ENCODE measurements at regions not wholly inside any gene's neighbourhood (a gene's known extent, or its start where the extent isn't known, plus 50 kb on each side); places are given as distances from the start of the nearest gene placed in this dataset.

- ATAC-seq, result no peak
- TF ChIP-seq CTCF (IDR thresholded peaks at IDR 0.05), result no peak
- no peaks in the 10 kb centered on the region for H3K9me3 ChIP-seq
- H3K4me1 ChIP-seq, result no peaks in the 10 kb centered on the region
- H3K27me3 ChIP-seq, result no peaks in the 10 kb centered on the region
- no peak for DNase-seq
- no peak overlapping the region for H3K4me3 ChIP-seq
- no peak overlapping the region for H3K27ac ChIP-seq
- no peaks in the 10 kb centered on the region for H3K36me3 ChIP-seq
- intact Hi-C loops (cut with DNase I), result no loop called here
These were observed 410.3 kb downstream of the PID1 start for GRCh38 chr2:228860601-228861285.

- no peak for DNase-seq
- H3K27ac ChIP-seq, result no peak overlapping the region
- no peaks in the 10 kb centered on the region for H3K36me3 ChIP-seq
- no peaks in the 10 kb centered on the region for H3K4me1 ChIP-seq
- ATAC-seq, result no peak
- H3K27me3 ChIP-seq, result no peaks in the 10 kb centered on the region
- intact Hi-C loops (cut with DNase I), result no loop called here
- TF ChIP-seq CTCF (IDR thresholded peaks at IDR 0.05), result no peak
- H3K4me3 ChIP-seq, result no peak overlapping the region
- no peaks in the 10 kb centered on the region for H3K9me3 ChIP-seq
These were observed 417.9 kb downstream of the PID1 start for GRCh38 chr2:228853151-228853550.

- Histone ChIP-seq H3K27ac (no peak overlapping the region), H3K36me3 (no peaks in the 10 kb centered on the region), H3K4me3 (no peak overlapping the region), H3K9me3 (no peaks in the 10 kb centered on the region), H3K27me3 (no peaks in the 10 kb centered on the region), H3K4me1 (no peaks in the 10 kb centered on the region)
- intact Hi-C loops (cut with DNase I), result no loop called here
- no peak for TF ChIP-seq CTCF (IDR thresholded peaks at IDR 0.05)
- no peak for DNase-seq
- no peak for ATAC-seq
These were observed 422.4 kb downstream of the PID1 start for GRCh38 chr2:228848638-228849037.

- intact Hi-C loops (cut with DNase I), result no loop called here
- Histone ChIP-seq H3K36me3 (no peaks in the 10 kb centered on the region), H3K4me3 (no peak overlapping the region), H3K4me1 (no peaks in the 10 kb centered on the region), H3K27ac (no peak overlapping the region), H3K9me3 (no peaks in the 10 kb centered on the region), H3K27me3 (no peaks in the 10 kb centered on the region)
- DNase-seq (no peak), ATAC-seq (no peak)
- no peak for TF ChIP-seq CTCF (IDR thresholded peaks at IDR 0.05)
These were observed 423.4 kb downstream of the PID1 start for GRCh38 chr2:228847684-228848083.

GRCh38 chr2:228846161-228846560 lies 424.9 kb downstream of the PID1 start:
- no peak for ATAC-seq
- H3K27me3 ChIP-seq, result no peaks in the 10 kb centered on the region
- H3K27ac ChIP-seq, result no peak overlapping the region
- intact Hi-C loops (cut with DNase I), result no loop called here
- H3K4me1 ChIP-seq, result no peaks in the 10 kb centered on the region
- H3K9me3 ChIP-seq, result no peaks in the 10 kb centered on the region
- DNase-seq, result no peak
- no peak for TF ChIP-seq CTCF (IDR thresholded peaks at IDR 0.05)
- no peaks in the 10 kb centered on the region for H3K36me3 ChIP-seq
- no peak overlapping the region for H3K4me3 ChIP-seq

Data from upper lobe of right lung (tissue), 1 donor.